Osteoblast (primary cell): ENCODE measurements at regions not wholly inside any gene's neighbourhood (a gene's known extent, or its start where the extent isn't known, plus 50 kb on each side); places are given as distances from the start of the nearest gene placed in this dataset.

Source experiments
- DNase-seq: peaks from one replicate; pipeline ENCODE4 v3.0.0; 2011; ENCODE audit warnings: low spot score, mixed read lengths; ENCODE audit not compliant: insufficient read length; ENCODE audit errors: missing footprints
- H2AFZ ChIP-seq: 2 replicates; pipeline ENCODE4 v1.6.0; 2011; ENCODE audit warnings: mild to moderate bottlenecking, low read length
- H3K27ac ChIP-seq: 2 replicates; pipeline ENCODE4 v1.5.1; 2011; ENCODE audit warnings: mild to moderate bottlenecking, low read depth, low read length, moderate library complexity
- H3K27me3 ChIP-seq: 2 replicates; pipeline ENCODE4 v1.6.0; 2012; ENCODE audit warnings: mild to moderate bottlenecking, control low read depth, inconsistent platforms, low read length, moderate library complexity; ENCODE audit not compliant: insufficient read depth
- H3K36me3 ChIP-seq: 2 replicates; pipeline ENCODE4 v1.5.1; 2011; ENCODE audit warnings: mild to moderate bottlenecking, low read length, control low read depth, moderate library complexity; ENCODE audit not compliant: insufficient read depth
- H3K4me1 ChIP-seq: 2 replicates; pipeline ENCODE4 v1.5.1; 2011; ENCODE audit warnings: mild to moderate bottlenecking, low read length, control low read depth, moderate library complexity; ENCODE audit not compliant: insufficient read depth
- H3K4me2 ChIP-seq: 2 replicates; pipeline ENCODE4 v1.6.0; 2011; ENCODE audit warnings: mild to moderate bottlenecking, low read length; ENCODE audit not compliant: insufficient read depth
- H3K4me3 ChIP-seq: fragments of 200-600 bp; sonication (generic); 3 replicates; pipeline ENCODE4 v1.5.1; 2012; ENCODE audit warnings: mild to moderate bottlenecking, low read length, inconsistent platforms; ENCODE audit not compliant: insufficient read depth
- H3K79me2 ChIP-seq: 2 replicates; pipeline ENCODE4 v1.6.0; 2012; ENCODE audit warnings: mild to moderate bottlenecking, low read length, control low read depth, inconsistent platforms; ENCODE audit not compliant: insufficient read depth
- H3K9me3 ChIP-seq: 2 replicates; pipeline ENCODE4 v1.5.1; 2011; ENCODE audit warnings: low read depth, low read length, control low read depth
- H4K20me1 ChIP-seq: 2 replicates; pipeline ENCODE4 v1.6.0; 2012; ENCODE audit warnings: mild to moderate bottlenecking, low read length, control low read depth; ENCODE audit not compliant: insufficient read depth
- TF ChIP-seq, protein P1 (sequence below): IDR thresholded peaks from 2 replicates; pipeline ENCODE4 v1.5.1; 2011; ENCODE audit warnings: mild to moderate bottlenecking, low read depth, low read length, moderate library complexity; ENCODE audit errors: extremely low read depth

DNA sequence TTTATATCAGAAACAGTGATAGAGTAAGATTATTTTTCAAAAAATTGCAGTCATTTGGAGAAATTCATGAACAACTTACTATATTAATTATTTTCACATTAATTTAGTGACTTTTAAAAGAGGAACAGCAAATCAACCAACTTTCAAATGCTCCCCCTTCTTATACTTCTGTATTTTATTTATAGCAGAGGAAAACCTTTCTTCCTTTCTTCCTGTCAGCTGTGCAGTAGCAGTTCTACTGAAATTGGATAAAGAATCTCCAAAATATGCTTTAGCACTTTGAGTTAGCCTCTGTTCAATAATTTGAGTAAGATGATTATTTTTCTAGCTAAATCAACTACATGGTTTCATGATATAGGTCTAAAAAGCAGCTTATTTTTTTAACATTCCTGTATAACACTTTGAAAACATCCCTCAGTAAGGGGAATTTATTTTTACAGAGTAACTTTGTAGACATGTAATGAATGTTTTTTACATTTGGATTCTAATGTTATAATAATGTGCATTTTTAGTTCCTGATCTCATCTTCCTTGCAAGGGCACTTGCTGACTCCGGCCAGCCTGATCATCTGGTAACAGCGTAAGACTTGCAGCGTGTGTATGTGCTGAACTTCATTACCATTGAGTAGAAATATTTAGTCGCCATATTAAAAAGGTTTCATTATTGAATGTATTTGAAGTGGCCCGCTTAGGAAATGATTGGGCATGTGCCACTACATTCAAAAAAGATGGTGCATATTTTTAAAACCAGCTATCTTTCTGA, 158.3 kb upstream of the HDAC9 start:
- H3K79me2 ChIP-seq: no peaks in the 10 kb centered on the region

DNA sequence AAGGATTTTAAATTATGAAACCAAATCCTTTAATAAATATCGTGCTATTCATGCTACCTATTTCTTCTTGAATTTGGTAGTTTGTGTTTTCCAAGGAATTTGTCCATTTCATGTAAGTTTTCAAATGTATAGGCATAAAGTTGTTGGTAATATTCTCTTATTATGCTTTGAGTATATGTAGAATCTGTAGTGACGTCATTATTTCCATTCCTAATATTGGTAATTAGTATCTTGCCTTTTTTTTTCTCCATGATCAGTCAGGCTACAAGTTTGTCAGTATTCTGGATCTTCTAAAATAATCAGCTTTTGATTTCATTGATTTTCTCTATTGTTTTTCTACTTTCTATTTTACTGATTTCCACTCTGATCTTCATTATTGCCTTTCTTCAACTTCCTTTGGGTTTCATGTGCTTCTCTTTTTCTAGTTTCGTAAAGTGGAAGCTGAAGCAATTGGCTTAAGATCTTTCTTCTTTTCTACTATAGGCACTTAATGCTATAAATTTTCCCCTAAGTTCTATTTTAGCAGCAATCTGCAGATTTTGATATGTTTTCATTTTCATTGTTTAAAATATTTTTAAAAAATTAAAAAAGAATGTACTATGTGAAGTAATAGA, 156.5 kb upstream of the HDAC9 start:
- H3K79me2 ChIP-seq: no peaks in the 10 kb centered on the region
- no peak overlapping the region for H3K4me2 ChIP-seq
- no peaks in the 10 kb centered on the region for H4K20me1 ChIP-seq
- H2AFZ ChIP-seq: no peak overlapping the region
- TF ChIP-seq, protein P1, sequence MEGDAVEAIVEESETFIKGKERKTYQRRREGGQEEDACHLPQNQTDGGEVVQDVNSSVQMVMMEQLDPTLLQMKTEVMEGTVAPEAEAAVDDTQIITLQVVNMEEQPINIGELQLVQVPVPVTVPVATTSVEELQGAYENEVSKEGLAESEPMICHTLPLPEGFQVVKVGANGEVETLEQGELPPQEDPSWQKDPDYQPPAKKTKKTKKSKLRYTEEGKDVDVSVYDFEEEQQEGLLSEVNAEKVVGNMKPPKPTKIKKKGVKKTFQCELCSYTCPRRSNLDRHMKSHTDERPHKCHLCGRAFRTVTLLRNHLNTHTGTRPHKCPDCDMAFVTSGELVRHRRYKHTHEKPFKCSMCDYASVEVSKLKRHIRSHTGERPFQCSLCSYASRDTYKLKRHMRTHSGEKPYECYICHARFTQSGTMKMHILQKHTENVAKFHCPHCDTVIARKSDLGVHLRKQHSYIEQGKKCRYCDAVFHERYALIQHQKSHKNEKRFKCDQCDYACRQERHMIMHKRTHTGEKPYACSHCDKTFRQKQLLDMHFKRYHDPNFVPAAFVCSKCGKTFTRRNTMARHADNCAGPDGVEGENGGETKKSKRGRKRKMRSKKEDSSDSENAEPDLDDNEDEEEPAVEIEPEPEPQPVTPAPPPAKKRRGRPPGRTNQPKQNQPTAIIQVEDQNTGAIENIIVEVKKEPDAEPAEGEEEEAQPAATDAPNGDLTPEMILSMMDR: no peak
- H3K36me3 ChIP-seq: no peaks in the 10 kb centered on the region
- H3K4me3 ChIP-seq: no peak overlapping the region
- no peaks in the 10 kb centered on the region for H3K9me3 ChIP-seq
- no peaks in the 10 kb centered on the region for H3K4me1 ChIP-seq
- H3K27me3 ChIP-seq: peaks cover 2% of the 10 kb centered on the region
- DNase-seq: no peak
- H3K27ac ChIP-seq: no peak overlapping the region

More for the DNA sequence above, 158.3 kb upstream of the HDAC9 start:
- H3K9me3 ChIP-seq: no peaks in the 10 kb centered on the region
- H3K4me2 ChIP-seq: no peak overlapping the region
- TF ChIP-seq, protein P1: no peak
- H3K4me3 ChIP-seq: no peak overlapping the region
- H3K4me1 ChIP-seq: no peaks in the 10 kb centered on the region
- DNase-seq: no peak
- peaks cover 2% of the 10 kb centered on the region for H3K27me3 ChIP-seq
- H2AFZ ChIP-seq: no peak overlapping the region
- H3K36me3 ChIP-seq: no peaks in the 10 kb centered on the region
- no peaks in the 10 kb centered on the region for H4K20me1 ChIP-seq
- no peak overlapping the region for H3K27ac ChIP-seq

DNA sequence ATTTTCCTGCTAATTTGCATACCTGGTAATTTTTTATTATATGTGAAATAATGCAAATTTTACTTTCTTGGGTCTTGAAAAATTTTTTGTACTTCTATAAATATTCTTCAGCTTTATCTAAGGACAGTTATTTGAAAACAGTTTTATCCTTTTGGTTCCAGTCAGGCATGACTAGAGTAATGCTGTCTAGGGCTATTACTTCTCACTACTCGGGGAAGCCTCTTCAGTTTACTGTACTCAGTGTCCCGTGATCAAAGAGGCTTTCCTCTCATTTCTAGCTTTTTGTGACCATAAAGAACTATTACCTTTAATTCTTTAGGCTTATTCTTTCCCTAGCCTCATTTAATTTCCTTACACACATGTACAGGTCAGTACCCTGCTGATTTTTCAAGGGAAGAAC, 153.8 kb upstream of the HDAC9 start:
- Histone ChIP-seq H4K20me1 (no peaks in the 10 kb centered on the region), H3K9me3 (no peaks in the 10 kb centered on the region), H2AFZ (no peak overlapping the region), H3K36me3 (no peaks in the 10 kb centered on the region), H3K27me3 (no peaks in the 10 kb centered on the region), H3K27ac (no peak overlapping the region), H3K4me2 (no peak overlapping the region), H3K79me2 (no peaks in the 10 kb centered on the region), H3K4me3 (no peak overlapping the region), H3K4me1 (no peaks in the 10 kb centered on the region)
- TF ChIP-seq, protein P1: no peak
- no peak for DNase-seq

DNA sequence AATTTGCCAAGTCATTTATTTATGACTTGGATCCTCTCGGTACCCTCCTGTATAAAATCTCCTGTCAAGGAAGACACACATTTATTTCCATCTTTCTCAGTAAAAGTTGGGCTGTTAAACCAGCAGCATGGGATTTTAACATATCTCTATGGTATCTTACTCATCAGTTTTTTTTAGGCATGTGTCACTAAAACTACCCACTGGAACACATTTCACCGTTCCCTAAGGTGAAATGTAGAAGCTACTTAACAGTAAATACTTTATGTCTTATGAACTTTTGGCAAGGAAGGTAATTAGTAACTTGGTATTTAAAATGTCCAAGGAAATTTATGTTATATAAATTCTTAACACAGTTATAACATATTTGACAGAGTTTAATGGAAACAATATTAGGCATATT, 152.5 kb upstream of the HDAC9 start:
- H3K9me3 ChIP-seq: no peaks in the 10 kb centered on the region
- H3K79me2 ChIP-seq: no peaks in the 10 kb centered on the region
- no peaks in the 10 kb centered on the region for H3K27me3 ChIP-seq
- H2AFZ ChIP-seq: no peak overlapping the region
- TF ChIP-seq, protein P1: no peak
- no peak for DNase-seq
- H3K36me3 ChIP-seq: no peaks in the 10 kb centered on the region
- no peaks in the 10 kb centered on the region for H4K20me1 ChIP-seq
- no peak overlapping the region for H3K4me2 ChIP-seq
- H3K27ac ChIP-seq: no peak overlapping the region
- H3K4me1 ChIP-seq: no peaks in the 10 kb centered on the region
- no peak overlapping the region for H3K4me3 ChIP-seq
